ENCODE measurements at regions not wholly inside any gene's neighbourhood (a gene's known extent, or its start where the extent isn't known, plus 50 kb on each side); places are given as distances from the start of the nearest gene placed in this dataset.
"Not testable (repeated sequence)": the region's sequence is repeated elsewhere in the genome, so short reads cannot be mapped to it uniquely, and the experiment has no call there.

DNA sequence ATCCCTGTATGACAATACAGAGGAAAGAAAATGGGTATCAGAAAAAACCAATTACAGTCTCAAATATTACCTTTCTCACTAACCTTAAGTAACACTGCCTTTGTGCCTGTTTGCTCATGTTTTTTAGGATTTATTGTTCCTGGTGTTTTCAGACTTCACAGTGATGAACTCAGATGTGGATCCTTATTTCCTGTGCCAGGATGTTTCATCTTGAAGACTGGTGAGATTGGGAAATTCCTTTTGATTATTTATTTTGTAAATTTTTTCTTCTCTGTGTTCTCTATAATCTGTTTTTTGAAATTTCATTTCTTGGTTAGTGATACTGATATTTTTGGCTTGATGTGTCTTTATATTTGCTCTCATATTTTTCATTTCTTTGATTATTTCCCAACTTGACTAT lies 142.4 kb upstream of the GRIN3A start:
- no peak for ATAC-seq
- no peaks in the 10 kb centered on the region for H3K36me3 Mint-ChIP-seq (ENCODE audit: insufficient read depth)
- peaks cover 2% of the 10 kb centered on the region for H3K9me3 Mint-ChIP-seq
- H3K27me3 Mint-ChIP-seq (ENCODE audit: low read depth) = no peaks in the 10 kb centered on the region
- H3K4me1 Mint-ChIP-seq (ENCODE audit: low read depth) = no peaks in the 10 kb centered on the region
- DNase-seq = no peak
- no peak overlapping the region for H3K4me3 Mint-ChIP-seq

DNA sequence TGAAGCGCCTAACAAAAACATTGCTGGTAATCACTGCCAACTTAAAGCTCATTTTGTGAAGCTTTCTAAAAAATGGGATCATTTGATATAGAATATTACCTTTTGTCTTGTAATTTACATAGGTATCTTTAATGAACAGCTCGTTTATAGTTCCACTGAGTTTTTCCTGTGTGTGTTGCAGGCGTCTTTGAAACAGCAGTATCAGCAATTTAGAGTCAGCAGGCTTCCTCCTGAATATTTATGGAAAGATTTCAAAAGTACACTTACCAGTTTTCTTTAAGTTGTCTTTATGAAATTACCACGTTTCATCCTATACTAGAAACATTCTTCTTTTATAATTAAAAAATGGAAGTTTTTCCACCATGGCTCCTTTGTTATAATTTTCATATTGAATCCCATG lies 140.3 kb upstream of the GRIN3A start:
- Mint-ChIP-seq H3K27me3 (ENCODE audit: low read depth) (no peaks in the 10 kb centered on the region), H3K4me3 (no peak overlapping the region), H3K9me3 (no peaks in the 10 kb centered on the region), H3K36me3 (ENCODE audit: insufficient read depth) (no peaks in the 10 kb centered on the region), H3K4me1 (ENCODE audit: low read depth) (no peaks in the 10 kb centered on the region)
- no peak for ATAC-seq
- DNase-seq = no peak

DNA sequence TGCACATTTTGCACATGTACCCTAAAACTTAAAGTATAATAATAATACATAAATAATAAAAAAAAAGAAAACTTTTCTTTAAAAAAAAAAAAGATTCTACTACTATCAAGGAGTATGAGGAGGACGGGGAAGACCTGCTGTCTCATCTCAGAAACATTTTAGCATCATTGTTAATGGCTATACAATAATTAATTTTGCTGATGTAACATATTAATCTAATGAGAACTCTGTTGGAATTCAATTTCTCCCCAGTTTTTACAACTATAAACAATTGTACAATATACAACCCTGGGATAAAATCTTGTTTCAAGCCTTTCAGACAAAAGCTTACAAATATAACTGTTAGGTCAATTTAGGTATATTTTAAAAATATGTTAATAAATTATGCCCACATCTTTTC lies 139.0 kb upstream of the GRIN3A start:
- Mint-ChIP-seq H3K9me3 (no peaks in the 10 kb centered on the region), H3K27me3 (ENCODE audit: low read depth) (no peaks in the 10 kb centered on the region), H3K4me3 (no peak overlapping the region), H3K36me3 (ENCODE audit: insufficient read depth) (no peaks in the 10 kb centered on the region), H3K4me1 (ENCODE audit: low read depth) (no peaks in the 10 kb centered on the region)
- ATAC-seq = no peak
- no peak for DNase-seq

DNA sequence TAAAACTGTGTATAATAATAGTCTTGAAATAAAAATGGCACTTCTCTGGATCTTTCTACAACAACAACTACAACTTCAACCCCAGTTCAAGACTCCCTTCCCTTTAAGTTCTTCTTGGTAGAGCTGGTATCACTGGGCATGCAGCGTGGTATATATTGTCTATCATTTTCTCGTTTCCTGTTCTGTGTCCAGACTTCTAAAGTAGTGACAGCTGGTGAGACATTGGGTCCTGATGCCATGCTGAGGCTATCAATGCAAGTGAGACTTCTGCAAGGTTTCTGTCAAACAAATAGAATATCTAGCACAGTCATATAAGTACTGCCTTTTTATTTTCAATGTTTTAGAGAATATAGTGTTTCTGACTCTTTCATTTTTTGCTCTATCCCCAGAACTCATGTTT lies 123.0 kb upstream of the GRIN3A start:
- ATAC-seq (no peak), DNase-seq (no peak)
- H3K4me1 Mint-ChIP-seq (ENCODE audit: low read depth) = no peaks in the 10 kb centered on the region
- H3K27me3 Mint-ChIP-seq (ENCODE audit: low read depth) = no peaks in the 10 kb centered on the region
- no peaks in the 10 kb centered on the region for H3K36me3 Mint-ChIP-seq (ENCODE audit: insufficient read depth)
- no peaks in the 10 kb centered on the region for H3K9me3 Mint-ChIP-seq
- no peak overlapping the region for H3K4me3 Mint-ChIP-seq

DNA sequence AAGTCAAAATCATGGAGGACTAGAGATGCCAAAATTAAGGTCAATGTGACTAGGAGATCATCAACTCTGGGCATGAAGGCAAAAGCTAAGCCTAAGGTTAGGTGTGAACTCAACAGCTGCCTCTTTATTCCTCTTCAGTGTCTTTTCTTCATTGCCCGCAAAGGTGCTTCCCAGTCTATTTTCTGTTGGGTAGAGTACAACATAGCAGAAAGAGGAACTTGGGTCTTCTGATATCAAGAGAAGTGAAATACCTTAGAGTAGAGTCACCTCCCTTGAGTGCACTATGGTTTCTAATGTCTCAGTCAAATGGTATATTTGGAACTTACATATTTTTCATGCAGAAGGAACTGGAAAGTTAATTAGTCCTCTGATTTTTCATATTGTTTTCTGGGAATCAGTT lies 122.5 kb upstream of the GRIN3A start:
- no peaks in the 10 kb centered on the region for H3K27me3 Mint-ChIP-seq (ENCODE audit: low read depth)
- no peaks in the 10 kb centered on the region for H3K9me3 Mint-ChIP-seq
- no peaks in the 10 kb centered on the region for H3K36me3 Mint-ChIP-seq (ENCODE audit: insufficient read depth)
- ATAC-seq = no peak
- H3K4me3 Mint-ChIP-seq = no peak overlapping the region
- DNase-seq = no peak
- no peaks in the 10 kb centered on the region for H3K4me1 Mint-ChIP-seq (ENCODE audit: low read depth)

DNA sequence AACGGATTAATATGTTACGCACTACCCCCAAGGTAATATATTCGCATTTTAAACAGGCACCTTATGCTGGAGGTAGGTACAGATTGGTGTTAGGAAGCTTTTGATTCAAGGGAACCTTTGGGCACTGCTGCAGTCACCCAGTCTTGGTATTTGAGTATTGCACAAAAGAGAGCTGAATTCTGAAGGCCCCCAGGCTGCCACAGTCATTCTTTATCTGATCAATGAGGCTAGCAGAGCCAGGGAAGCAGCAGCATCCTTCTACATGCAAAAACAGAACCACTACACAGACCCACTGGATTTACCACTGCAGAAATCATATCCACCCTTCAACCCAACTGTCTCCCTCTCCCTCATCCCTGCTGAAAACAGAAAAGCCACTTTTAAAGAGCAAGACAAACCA lies 121.2 kb upstream of the GRIN3A start:
- no peak overlapping the region for H3K4me3 Mint-ChIP-seq
- H3K9me3 Mint-ChIP-seq = no peaks in the 10 kb centered on the region
- DNase-seq = no peak
- H3K27me3 Mint-ChIP-seq (ENCODE audit: low read depth) = no peaks in the 10 kb centered on the region
- ATAC-seq = no peak
- H3K4me1 Mint-ChIP-seq (ENCODE audit: low read depth) = no peaks in the 10 kb centered on the region
- no peaks in the 10 kb centered on the region for H3K36me3 Mint-ChIP-seq (ENCODE audit: insufficient read depth)

DNA sequence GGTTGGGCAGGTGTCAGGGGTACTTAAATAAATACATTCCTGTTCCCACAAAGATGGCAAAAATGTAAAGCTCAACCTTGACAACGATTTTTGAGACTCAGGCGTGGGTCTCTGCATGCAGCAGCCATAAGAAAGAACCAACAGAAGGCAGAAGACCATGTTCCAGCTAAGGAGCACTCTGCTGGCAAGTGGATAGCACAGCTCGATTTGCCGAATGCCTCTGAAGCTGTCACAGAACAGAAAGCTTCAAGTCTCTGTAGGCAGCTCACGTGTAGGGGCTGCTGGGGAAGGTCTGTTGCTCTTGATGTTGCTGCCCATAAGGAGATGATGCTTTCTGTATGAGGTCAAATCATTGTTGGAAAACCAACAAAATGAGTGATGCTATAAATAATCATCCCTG lies 119.6 kb upstream of the GRIN3A start:
- Mint-ChIP-seq H3K4me1 (ENCODE audit: low read depth) (no peaks in the 10 kb centered on the region), H3K27me3 (ENCODE audit: low read depth) (no peaks in the 10 kb centered on the region), H3K4me3 (no peak overlapping the region), H3K36me3 (ENCODE audit: insufficient read depth) (no peaks in the 10 kb centered on the region), H3K9me3 (no peaks in the 10 kb centered on the region)
- DNase-seq = no peak
- ATAC-seq = no peak

DNA sequence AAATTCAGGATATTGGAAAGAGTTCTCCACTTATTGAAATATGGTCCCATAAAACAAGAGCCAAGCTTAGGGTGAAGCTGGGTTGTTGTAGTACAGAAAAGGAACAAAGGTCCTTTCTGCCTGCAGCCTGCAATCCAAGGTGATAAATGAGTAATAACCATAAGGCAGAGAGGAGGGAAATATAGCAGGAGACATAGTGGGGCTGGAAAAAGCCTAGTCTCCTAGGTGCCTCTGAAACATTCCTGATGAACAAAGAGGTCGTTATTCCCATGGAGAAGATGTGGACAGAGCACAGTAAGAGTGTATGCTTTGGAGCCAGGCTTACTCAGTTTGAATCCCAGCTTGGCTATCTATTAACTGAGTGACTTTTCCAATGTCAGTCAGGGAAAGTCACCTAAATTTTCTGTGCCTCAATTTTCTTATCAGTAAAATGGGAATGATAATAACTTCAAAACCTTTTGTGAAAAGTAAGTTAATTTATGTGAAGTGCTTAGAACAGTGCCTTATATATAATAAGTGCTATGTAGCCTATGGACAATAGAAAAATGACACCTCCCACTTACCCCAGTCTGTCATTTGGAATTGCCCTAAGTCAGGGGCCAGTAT lies 110.8 kb upstream of the GRIN3A start:
- Mint-ChIP-seq H3K4me1 (ENCODE audit: low read depth) (no peaks in the 10 kb centered on the region), H3K36me3 (ENCODE audit: insufficient read depth) (no peaks in the 10 kb centered on the region), H3K4me3 (no peak overlapping the region), H3K9me3 (no peaks in the 10 kb centered on the region), H3K27me3 (ENCODE audit: low read depth) (no peaks in the 10 kb centered on the region)
- no peak for ATAC-seq
- no peak for DNase-seq

DNA sequence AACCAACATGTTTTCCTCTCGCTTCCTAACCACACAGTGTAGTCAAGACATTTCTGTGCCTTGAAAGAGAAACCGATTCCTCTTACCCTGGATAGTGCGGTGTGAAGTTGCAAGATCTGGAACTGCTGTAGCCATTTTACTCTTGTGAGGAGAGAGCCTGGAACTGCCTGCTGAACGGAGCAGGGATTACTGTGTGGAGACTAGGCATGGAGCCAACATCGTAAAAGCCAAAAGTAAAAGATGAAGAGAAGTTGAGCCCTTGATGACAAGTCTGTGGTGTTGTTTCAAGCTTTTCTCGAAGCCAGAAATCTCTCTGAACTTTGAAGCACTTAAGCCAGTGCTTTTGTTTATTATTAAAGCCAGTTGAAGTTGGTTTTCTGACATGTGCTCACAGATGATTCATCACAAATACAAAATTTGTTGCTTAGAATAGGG lies 110.1 kb upstream of the GRIN3A start:
- ATAC-seq = no peak
- no peaks in the 10 kb centered on the region for H3K9me3 Mint-ChIP-seq
- H3K4me3 Mint-ChIP-seq = no peak overlapping the region
- DNase-seq = no peak
- H3K36me3 Mint-ChIP-seq (ENCODE audit: insufficient read depth) = no peaks in the 10 kb centered on the region
- H3K27me3 Mint-ChIP-seq (ENCODE audit: low read depth) = no peaks in the 10 kb centered on the region
- no peaks in the 10 kb centered on the region for H3K4me1 Mint-ChIP-seq (ENCODE audit: low read depth)

DNA sequence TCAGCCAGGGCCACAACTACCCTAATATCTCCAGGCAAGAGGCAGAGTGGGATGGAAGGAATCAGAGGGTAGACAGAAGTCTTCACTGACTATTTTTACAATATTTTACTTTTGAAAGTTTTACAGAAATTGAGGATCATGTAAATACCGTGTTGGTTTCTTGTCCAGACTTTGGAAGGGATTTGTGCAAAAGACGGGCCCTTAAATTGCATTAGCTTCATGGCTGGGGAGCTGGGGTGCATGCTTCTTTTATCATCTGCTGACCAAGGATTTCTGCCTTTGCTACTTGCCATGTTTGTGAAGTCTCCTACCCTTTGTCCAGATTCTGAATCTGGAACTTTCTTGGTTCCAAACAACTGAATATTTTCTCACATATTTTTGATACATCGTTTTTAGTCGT lies 107.7 kb upstream of the GRIN3A start:
- Mint-ChIP-seq H3K27me3 (ENCODE audit: low read depth) (no peaks in the 10 kb centered on the region), H3K4me1 (ENCODE audit: low read depth) (no peaks in the 10 kb centered on the region)
- DNase-seq = no peak

DNA sequence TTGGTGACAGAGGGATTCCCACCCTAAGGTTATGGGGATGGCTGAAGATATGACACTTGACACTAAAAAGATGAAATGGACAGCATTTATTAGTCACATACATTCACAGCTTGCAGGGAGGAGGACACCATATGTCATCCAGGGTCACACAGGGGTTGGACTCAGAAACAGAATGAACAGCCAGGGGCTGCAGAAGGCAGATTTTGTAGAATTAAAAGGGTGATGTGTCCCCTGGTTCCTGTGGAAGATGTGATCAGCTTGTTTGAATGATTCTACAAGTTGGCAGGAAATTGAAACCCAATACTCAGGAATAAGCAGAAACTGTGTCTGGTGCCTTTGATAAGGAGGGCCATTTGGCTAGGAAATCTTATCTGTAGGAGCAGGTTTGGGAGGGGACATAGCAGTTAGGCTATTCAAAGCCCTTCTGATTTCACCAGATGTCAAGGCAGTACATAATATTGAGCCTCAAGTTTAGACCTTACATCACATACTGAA lies 102.3 kb upstream of the GRIN3A start:
- DNase-seq (no peak), ATAC-seq (no peak)
- no peaks in the 10 kb centered on the region for H3K36me3 Mint-ChIP-seq (ENCODE audit: insufficient read depth)
- no peaks in the 10 kb centered on the region for H3K4me1 Mint-ChIP-seq (ENCODE audit: low read depth)
- H3K4me3 Mint-ChIP-seq = no peak overlapping the region
- no peaks in the 10 kb centered on the region for H3K27me3 Mint-ChIP-seq (ENCODE audit: low read depth)
- H3K9me3 Mint-ChIP-seq = no peaks in the 10 kb centered on the region

More for the DNA sequence above, 107.7 kb upstream of the GRIN3A start:
- H3K36me3 Mint-ChIP-seq (ENCODE audit: insufficient read depth) = no peaks in the 10 kb centered on the region
- no peak for ATAC-seq
- H3K9me3 Mint-ChIP-seq = no peaks in the 10 kb centered on the region
- H3K4me3 Mint-ChIP-seq = no peak overlapping the region

DNA sequence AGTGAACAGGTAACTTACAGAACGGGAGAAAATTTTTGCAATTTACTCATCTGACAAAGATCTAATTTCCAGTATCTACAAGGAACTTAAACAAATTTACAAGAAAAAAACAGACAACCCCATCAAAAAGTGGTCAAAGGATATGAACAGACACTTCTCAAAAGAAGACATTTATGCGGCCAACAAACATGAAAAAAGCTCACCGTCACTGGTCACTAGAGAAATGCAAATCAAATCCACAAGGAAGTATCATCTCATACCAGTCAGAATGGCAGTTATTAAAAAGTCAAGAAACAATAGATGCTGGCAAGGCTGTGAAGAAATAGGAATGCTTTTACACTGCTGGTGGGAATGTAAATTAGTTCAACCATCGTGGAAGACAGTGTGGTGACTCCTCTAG lies 100.5 kb upstream of the GRIN3A start:
- not testable (repeated sequence) for H3K27me3 Mint-ChIP-seq (ENCODE audit: low read depth); H3K4me3 Mint-ChIP-seq; DNase-seq; H3K9me3 Mint-ChIP-seq; H3K4me1 Mint-ChIP-seq (ENCODE audit: low read depth); ATAC-seq; H3K36me3 Mint-ChIP-seq (ENCODE audit: insufficient read depth)

DNA sequence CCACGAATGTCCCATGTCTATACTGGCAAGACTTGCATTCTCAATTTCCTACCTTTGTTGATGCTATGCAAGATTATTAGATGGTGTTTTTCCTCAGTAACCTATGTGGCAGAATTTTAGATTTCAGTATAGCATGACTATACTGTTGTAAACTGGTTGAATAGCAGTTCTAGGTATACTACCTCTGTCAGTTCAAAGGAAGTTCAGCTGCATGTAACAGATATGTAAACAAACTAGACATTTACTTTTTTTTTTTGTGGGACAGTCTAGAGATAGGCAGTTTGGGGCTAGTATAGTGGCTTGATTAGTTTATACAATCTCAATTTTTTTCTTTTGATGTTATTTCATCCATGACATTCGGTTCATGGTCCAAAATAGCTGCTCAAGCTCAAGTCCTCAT lies 97.6 kb upstream of the GRIN3A start:
- Mint-ChIP-seq H3K27me3 (ENCODE audit: low read depth) (peaks cover 2% of the 10 kb centered on the region), H3K9me3 (no peaks in the 10 kb centered on the region), H3K36me3 (ENCODE audit: insufficient read depth) (no peaks in the 10 kb centered on the region), H3K4me3 (no peak overlapping the region), H3K4me1 (ENCODE audit: low read depth) (no peaks in the 10 kb centered on the region)
- no peak for ATAC-seq
- no peak for DNase-seq

DNA sequence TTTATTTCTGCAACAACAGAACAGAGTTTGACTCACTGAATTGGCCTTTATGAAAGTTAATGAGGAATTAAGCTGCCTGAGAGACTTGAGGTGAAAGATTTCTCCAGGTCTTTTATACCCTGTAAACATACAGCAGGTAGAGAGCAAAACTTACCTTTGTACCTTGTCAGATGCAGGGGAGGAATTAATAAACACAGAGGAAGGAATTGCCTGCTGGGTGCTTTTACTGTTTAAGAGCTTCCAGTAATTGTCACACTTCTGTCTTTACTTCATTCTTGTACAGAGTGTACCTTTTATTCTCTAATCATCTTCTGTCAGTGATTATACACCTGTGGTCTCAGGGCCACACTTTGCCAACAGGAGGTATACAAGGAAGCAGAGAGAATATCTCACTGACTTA lies 94.0 kb upstream of the GRIN3A start:
- Mint-ChIP-seq H3K27me3 (ENCODE audit: low read depth) (peaks cover 2% of the 10 kb centered on the region), H3K4me3 (no peak overlapping the region), H3K36me3 (ENCODE audit: insufficient read depth) (no peaks in the 10 kb centered on the region), H3K9me3 (no peaks in the 10 kb centered on the region), H3K4me1 (ENCODE audit: low read depth) (no peaks in the 10 kb centered on the region)
- ATAC-seq (no peak), DNase-seq (no peak)

DNA sequence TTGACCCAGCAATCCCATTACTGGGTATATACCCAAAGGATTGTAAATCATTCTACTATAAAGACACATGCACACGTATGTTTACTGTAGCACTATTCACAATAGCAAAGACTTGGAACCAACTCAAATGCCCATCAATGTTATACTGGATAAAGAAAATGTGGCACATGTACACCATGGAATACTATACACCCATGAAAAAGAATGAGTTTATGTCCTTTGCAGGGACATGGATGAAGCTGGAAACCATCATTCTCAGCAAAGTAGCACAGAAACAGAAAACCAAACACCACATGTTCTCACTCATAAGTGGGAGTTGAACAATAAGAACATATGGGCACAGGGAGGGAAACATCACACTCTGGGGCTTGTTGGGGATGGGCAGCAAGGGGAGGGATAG lies 83.0 kb upstream of the GRIN3A start:
- H3K27me3 Mint-ChIP-seq (ENCODE audit: low read depth); ATAC-seq; H3K9me3 Mint-ChIP-seq; DNase-seq; H3K36me3 Mint-ChIP-seq (ENCODE audit: insufficient read depth); H3K4me1 Mint-ChIP-seq (ENCODE audit: low read depth); H3K4me3 Mint-ChIP-seq: not testable (repeated sequence)

DNA sequence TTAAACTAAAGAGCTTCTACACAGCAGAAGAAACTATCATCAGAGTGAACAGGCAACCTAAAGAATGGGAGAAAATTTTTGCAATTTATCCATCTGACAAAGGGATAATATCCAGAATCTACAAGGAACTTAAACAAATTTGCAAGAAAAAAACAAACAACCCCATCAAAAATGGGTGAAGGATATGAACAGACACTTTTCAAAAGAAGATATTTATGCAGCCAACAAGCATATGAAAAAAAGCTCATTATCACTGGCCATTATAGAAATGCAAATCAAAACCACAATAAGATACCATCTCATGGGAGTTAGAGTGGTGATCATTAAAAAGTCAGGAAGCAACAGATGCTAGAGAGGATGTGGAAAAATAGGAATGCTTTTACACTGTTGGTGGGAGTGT lies 82.5 kb upstream of the GRIN3A start:
- H3K36me3 Mint-ChIP-seq (ENCODE audit: insufficient read depth); H3K27me3 Mint-ChIP-seq (ENCODE audit: low read depth); H3K4me1 Mint-ChIP-seq (ENCODE audit: low read depth); H3K4me3 Mint-ChIP-seq; H3K9me3 Mint-ChIP-seq; ATAC-seq; DNase-seq: not testable (repeated sequence)
